ENCODE measurements at regions not wholly inside any gene's neighbourhood (a gene's known extent, or its start where the extent isn't known, plus 50 kb on each side); places are given as distances from the start of the nearest gene placed in this dataset.
"Not testable (repeated sequence)": the region's sequence is repeated elsewhere in the genome, so short reads cannot be mapped to it uniquely, and the experiment has no call there.

DNA sequence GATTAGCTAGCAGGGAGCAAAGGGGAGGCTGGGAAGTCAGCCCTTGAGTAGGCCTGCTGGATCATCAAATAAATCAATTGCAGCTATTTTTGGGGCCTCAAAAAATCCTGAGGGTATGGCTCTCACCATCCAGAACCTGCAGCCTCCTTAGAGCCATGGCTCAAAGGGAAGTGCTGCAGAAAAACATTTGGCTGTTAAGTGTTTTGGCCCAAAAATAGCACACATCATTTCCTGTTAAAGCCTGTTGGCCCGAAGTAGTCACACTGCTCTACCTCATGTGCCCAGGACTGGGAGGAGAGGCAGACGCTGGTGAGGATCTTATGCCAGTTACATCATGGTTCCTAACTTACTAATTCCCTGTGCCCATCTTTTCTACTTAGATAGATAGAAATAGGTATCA is 176.8 kb upstream of the PLGLB1 start:
- not testable (repeated sequence) for DNase-seq (ENCODE audit: low spot score)

DNA sequence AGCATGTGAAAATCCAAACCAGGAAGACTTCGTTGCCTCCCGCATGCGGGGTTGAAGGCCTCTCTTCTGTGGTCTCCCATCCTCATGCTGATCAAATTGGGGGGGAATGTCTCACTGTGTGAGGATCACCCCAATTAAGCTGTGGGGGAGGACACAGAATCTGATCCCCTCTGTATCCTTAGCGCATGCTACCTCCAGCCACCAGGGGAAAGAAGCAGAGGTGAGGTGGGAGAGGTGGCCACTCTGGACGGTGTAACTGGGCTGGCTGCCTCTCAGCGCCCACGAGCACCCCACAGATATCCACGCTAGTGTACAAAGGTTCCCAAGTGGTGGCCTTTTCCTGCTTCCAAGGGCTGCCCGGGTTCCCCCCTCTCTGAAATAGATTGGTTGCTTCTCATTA is 177.6 kb upstream of the PLGLB1 start:
- DNase-seq (ENCODE audit: low spot score) = not testable (repeated sequence)

DNA sequence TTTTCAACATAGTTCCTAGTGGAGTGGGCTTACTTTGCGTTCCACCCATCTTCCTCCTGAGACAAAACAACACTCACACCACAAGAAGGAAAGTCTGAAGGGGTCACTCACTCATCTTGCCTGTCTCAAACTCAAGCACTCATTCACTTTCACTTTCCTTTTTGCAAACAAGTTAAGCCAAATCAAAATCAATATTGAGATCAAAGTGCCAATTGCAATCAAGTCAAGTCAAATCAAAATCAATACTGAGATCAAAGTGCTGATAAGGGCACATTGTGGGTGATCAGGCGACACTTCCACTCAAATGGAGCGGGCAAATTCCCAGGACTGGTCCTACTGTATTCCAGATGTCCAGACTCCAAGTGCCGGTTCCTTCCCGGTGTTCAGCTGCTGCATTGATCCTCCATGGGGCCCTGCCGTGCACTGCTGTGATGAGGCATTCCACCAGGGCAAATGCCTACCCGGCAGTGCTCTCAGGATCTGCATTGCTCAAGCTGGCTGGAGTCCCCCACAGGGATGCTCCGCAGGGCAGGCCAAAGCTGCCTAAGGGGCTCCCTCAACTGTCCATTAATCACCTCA is 183.0 kb upstream of the PLGLB1 start:
- DNase-seq (ENCODE audit: low spot score) = not testable (repeated sequence)

DNA sequence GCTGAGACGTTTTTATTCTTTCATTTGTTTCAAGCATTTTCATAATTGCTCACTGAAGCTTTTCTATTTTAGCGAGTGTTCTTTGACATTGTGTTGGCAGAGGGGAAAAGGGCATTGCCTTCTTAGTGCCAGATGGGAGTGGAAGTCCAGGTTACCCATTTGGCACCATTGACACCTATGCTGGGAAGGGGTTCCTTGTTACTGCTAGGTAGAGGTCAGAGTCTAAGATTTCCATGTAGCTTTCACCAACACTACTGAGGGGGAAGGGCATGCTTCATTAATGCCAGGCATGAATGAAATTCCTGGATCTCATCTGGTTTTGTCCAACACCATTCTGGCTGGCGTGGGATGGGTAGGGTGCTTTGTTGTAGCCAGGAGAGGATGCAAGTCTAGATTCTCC is 191.3 kb upstream of the PLGLB1 start:
- DNase-seq (ENCODE audit: low spot score) = not testable (repeated sequence)

DNA sequence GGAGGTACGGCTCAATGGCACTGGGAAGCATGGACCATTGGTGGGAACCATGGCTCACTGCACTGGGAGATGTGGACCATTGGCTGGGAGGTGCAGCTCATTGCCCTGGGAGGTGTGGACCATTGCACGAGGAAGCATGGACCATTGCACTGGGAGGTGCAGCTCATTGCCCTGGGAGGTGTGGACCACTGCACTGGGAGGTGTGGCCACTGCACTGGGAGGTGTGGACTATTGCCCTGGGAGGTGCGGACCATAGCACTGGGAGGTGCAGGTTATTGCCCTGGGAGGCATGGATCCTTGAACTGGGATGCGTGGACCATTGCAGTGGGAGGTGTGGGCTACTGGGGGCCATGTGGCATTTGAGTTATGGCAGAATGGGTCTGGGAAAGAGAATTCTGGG is 195.4 kb upstream of the PLGLB1 start:
- DNase-seq (ENCODE audit: low spot score) = not testable (repeated sequence)

DNA sequence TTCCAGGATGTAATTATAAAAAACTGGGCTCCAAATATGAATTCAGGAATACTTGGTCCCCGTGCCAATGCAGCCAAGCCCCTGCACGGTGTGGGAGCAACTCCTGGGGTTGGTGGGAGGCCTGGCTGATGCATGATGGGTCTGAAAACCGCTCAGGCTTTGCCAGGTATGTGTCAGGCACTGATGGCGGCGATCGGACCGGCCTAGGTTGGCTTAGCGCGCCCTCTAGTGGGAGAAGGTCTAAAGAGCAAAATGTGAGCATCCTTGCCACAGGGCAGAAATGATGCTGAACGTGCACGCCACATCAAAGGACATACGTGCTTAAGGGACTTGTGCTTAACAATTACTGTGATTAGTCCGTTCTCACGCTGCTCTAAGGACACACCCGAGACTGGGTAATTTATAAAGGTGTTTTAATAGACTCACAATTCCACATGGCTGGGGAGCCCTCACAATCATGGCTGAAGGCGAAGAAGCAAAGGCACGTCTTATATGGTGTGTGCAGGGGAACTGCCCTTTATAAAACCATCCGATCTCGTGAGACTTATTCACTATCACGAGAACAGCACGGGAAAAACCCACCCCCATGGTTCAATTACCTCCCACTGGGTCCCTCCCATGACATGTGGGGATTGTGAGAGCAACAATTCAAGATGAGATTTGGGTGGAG is 196.2 kb upstream of the PLGLB1 start:
- DNase-seq (ENCODE audit: low spot score) = not testable (repeated sequence)

DNA sequence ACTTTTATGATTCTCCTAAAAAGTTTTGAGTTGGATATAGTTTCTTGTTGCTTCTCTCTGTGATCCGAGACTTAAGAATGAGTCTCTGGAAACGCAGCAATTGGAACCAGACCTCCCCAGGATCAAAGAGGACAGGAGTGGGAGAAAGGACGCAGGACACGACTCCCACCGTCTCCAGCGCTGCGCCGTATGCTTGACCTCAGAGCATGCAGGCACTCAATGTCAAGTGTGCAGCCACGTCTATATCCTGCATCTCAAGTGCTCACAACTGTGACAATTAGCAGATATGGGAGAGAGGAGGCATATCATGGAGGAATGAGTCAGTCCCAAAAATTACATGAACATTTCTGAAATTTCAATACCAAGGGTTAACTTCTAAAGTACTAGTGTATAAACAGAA is 199.0 kb upstream of the PLGLB1 start:
- not testable (repeated sequence) for DNase-seq (ENCODE audit: low spot score)

DNA sequence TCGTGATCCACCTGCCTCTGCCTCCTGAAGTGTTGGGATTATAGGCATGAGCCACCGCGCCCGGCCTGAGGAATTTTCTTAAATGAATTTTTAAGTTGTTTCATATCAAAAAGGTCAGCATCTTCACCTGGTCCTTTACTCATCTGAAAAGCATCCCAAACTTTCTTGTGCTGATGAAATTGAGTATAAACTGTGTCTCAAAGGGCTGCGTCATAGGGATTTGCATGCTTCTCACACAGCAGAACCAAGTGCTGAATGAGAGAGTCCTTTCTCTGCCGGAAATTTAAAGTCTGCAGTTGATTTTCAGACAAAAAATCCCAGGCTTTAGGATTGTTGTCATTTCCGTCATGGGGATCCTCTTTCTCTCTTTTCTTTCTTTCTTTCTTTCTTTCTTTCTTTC is 200.5 kb upstream of the PLGLB1 start:
- DNase-seq (ENCODE audit: low spot score) = not testable (repeated sequence)

DNA sequence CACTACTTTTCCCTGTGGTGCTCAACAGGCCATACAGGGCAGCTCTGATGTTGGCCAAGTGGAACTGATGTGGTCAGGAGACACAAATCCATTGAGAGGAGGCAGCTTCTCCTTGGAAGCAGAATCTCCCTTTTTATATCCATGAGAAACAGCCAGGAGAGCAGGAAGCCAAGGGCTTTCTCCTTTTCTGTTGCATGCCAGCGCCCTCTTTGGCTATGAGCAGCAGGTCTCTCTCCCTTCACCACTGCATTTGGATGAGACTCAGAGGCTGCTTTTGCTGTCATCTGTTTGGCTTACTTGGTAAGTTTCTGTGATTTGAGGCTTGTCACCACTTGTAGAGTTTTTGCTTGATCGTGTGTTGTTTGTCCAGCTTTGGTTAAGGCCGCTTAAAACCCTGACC is 202.2 kb upstream of the PLGLB1 start:
- DNase-seq (ENCODE audit: low spot score) = not testable (repeated sequence)

DNA sequence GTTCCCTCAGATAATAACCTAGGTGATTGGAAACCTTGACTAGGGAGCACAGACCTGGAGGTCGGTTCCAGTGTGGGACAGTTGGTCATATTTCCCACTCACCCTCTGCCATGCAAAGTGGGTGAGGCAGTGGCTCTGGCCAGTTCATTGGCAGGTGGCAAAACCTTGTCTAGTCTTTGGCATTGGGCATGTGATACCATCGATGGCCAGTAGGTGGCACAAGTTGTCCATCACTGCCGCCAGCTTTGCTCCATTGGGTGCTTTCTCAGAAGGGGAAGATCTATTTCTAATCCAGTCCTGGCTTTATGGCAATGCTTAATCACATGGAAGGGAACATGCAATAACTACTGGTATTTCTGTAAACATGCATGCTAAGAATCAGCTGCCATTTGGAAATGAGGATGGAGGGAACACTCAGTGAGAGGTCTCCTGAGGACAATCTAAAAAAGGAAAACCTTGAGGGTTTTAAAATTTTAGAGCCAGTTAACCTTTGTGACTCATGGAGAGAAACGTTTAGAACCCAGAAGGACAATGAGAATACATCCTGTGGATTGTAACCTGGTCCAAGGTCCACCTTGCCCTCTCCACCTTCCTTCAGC is 207.5 kb upstream of the PLGLB1 start:
- DNase-seq (ENCODE audit: low spot score) = not testable (repeated sequence)

DNA sequence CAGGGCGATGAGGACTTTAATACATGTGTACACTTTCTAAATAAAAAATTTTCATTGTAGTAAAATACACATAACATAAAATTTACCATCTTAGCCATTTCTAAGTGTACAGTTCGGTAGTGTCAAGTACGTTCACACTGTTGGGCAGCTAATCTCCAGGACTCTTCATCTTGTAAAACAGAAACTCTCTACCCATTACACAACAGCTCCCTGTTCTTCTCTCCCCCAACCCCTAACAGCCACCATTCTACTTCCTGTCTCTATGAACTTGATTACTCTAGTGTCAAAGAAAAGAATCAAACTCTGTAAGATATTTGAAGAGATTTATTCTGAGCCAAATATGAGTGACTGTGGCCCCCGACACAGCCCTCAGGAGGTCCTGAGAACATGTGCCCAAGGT is 208.3 kb upstream of the PLGLB1 start:
- DNase-seq (ENCODE audit: low spot score) = not testable (repeated sequence)

DNA sequence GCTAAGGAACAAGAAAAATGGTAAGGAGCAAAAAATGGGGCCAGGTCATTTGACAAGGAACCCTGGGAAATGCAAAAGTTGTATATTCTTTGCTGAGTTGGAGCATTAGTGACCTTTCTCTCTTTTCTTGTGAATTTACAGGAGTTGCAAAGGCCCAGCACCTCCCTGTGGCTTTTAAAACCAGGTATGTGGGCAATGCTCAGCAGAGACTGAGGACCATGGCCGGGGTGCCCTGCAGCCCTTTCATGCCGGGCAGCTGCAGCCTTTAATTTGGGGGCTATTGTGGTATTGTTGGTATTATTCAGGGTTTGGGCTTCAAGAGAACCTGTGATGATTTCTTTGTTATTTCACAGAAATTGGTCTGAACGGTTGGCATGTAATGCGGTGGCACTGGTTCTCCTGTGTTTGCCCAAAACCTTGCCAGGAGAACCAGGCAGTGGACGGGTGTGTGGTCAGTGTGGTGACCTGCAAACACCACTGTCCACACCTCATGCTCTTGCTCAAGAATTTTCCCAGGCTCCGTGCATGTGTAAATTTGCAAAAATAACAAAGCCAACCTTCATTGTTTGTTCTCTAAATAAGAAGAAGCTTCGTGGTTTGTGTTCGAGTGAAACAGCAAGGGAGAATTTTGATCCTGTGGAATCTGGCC is 213.8 kb upstream of the PLGLB1 start:
- not testable (repeated sequence) for DNase-seq (ENCODE audit: low spot score)

DNA sequence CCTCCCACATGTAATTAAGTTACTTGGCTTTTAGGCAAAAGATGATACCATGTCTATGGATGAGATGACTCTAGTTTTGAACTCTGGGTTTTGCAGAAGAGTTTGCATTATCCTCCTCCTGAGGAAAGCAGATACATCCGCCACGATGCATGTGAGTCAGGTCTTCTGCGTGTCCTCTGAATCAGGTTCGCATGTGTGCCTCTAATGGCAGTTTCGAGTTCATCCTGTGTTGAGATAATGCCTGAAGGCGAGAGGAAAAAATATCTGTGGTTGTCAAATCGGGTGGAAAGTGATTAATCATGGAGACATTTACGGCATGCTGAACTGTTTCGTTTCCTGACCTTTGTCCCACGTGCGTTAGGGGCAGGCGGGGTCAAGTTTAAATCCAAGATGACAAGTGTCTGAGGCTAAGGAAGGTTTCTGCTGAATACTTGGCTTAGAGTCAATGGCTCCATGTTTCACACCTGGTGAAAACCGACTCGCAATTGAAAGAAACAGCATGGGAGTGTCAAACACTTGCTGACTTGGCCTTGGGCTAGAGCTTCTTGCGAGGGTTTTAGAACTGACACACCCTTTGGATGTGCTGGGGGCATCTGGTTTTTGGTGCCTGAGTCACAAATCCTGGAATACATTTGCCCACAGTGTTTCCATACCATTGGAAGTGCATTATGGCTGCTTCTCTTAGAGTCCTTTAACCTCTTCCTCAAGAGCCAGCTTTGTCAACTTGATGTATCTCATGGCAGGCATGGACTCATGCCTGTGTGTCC is 216.1 kb upstream of the PLGLB1 start:
- DNase-seq (ENCODE audit: low spot score) = not testable (repeated sequence)

DNA sequence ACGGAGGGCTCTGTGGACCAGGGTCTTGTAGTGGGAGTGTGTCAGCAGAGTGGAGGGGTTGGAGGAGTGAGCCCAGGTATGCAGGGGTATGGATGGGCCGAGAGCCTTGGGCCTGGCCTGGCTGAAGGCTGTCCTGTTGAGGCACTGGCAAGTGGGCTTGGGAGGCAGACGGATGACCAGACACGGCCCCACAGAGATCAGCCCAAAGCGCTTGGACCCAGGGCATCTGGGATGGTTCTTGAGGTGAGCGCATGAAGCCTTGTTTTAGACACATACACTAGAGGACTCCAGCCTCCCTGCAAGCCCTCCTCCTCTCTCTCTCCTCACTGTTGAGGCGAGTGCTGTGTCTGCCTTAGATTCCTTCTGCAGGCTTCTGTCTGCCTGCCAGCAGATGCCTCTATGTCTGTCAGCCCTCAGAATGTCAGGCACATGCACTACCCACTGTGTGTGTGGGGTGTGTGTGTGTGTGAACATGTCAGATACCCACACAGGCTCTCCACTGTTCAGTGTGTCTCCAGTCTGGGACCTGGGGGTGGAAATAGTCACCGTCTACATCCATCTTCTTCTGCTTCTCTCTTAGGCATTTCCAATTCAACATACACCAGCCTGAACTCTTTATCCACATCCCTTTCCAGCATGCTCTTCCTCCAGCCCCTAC is 218.0 kb upstream of the PLGLB1 start:
- not testable (repeated sequence) for DNase-seq (ENCODE audit: low spot score)

DNA sequence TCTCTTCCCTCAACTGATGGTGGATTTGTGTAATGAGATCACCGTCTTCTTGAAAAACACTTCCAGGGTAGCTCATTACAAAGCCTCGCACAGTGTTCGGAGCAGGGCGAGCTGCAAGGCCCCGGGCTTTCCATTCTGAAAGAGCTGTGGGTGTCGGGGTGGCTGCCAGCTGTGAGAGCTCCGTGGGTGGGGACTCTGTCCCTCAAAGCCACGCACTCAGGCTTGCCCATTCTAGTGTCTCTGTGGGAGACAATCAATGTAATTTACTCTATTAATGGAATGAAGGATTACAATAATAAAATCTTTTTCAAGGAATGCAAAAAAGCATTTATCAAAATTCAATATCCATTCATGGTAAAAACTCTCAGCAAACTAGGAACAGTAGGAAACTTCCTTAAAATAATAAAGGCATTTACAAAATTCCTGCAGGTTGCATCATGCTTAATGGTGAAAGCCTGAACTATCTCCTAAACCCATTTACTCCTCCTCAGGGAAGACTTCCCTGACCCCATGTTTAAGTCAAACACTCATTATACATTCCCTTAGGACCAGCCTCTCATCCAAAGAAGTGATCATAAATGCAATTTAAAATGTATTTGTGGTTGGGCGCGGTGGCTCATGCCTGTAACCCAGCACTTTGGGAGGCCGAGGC is 224.5 kb upstream of the PLGLB1 start:
- not testable (repeated sequence) for DNase-seq (ENCODE audit: low spot score)

DNA sequence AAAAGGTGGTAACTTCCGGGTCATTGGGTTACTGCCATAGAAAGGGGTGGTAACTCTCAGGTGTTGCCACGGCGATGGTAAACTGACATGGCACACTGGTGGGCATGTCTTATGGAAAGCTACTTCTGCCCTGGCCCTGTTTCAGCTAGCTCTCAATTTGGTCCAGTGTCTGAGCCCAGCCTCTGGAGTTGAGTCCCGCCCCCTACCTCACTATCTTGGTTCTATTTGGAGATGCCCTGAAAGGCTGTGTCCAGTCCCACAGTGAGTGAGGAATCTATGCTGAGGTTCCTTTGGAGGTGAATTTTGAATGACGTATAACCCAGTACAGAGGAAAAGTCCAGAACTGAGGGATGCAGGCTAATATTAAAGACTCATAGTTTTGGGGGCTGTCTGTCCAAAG is 230.4 kb upstream of the PLGLB1 start:
- not testable (repeated sequence) for DNase-seq (ENCODE audit: low spot score)

DNA sequence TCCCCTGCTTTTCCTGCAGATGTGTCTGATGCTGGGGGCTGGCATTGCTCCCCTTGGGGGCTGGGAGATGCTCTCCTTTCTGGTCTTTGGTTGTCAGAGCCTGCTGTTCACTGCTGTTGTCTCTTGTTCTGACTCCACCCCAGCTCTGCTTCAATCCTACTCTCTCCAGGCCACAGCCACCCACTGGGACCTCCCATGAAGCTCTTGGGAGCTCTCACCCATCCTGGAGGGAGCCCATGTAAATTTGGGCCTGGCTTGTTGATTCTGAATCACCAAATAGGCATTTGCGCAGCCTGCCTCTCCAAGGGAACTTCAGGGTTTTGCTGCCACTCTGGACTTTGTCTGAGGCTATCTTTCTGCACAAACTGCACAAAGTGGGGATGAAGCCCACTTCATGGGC is 232.9 kb upstream of the PLGLB1 start:
- not testable (repeated sequence) for DNase-seq (ENCODE audit: low spot score)

DNA sequence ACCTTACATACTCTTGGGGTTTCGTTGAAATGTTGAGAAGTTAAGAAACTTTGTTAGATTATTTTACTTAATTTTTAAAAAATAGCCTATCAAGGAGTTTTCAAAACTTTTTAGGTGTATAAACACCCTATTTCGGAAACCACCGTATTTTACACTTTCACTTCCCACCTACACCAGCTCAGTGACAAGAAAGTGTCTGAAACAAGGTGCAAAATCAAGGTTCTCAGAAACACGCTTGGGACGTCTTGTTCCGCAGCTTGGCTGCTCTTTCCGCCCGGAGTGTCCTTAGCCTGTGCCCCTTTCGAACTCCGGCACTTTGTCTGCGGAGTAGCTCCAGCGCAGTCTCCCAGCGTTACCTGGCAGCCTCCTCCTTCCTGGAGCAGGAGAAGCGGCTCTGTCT is 233.8 kb upstream of the PLGLB1 start:
- DNase-seq (ENCODE audit: low spot score) = not testable (repeated sequence)

DNA sequence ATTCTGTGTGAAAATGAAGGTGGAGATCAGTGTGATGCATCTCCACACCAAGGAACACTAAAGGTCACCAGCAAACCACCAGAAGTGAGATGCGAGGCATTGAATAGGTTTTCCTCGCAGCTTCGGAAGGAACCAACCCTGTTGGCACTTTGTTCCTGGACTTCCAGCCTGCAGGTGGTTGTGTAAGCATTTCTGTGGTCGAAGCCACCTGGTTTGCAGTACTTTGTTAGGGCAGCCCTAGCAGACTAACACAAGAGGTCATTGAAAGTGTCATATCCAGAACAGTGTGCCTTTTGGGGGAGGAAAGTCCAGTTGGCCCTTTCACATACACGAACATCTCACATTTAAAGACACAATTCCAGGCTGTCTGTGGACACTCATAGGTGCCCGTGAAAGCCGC is 237.2 kb upstream of the PLGLB1 start:
- not testable (repeated sequence) for DNase-seq (ENCODE audit: low spot score)

DNA sequence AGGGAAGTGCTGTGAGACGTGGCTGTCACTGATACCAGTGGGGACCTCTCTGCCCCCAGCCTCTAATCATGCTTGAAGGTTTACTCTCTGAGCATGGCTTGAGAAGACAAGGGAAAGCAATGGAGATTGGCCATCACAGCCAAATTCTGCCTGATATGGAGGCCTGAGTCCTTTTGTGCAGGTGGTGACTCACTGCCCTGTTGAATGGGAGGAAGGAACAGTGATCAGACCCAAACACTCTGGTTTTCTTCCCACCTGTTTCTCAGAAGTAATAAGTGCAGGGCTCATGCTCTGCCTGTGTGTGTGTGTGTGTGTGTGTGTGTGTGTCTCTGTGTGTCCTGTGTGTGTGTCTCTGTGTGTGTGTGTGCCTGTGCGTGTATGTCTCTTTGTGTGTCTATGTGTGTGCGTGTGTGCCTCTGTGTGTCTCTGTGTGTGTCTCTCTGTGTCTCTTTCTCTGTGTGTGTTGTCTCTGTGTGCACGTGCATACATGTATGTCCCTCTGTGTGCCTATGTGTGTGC is 240.6 kb upstream of the PLGLB1 start:
- not testable (repeated sequence) for DNase-seq (ENCODE audit: low spot score)

All from HuH-7.5 (cell line).